IMR-90 (cell line): ENCODE measurements at regions not wholly inside any gene's neighbourhood (a gene's known extent, or its start where the extent isn't known, plus 50 kb on each side); places are given as distances from the start of the nearest gene placed in this dataset.

Experiments
- ATAC-seq: fragments of 200-7000 bp; cut with Tn5 transposase; 2 replicates; pipeline ENCODE4 v1.9.1; 2020; ENCODE audit warnings: low read depth, mild to moderate bottlenecking, moderate library complexity
- BruUV-seq: library from RNA; stranded (reverse); fragments of 400-500 nt; replicated peaks from 2 replicates; lab custom pipeline; 2021; lab: Mats Ljungman, UMichigan
- CTCF ChIA-PET: fragments of 300-600 bp; formaldehyde crosslinking; extraction: SDS; loops from one replicate; lab custom pipeline; 2021; ENCODE audit warnings: antibody characterized with exemption; lab: Yijun Ruan, JAX
- POLR2A ChIA-PET: fragments of 300-600 bp; sonication (Branson Sonifier 250); formaldehyde crosslinking; loops from one replicate; lab custom pipeline; 2022; ENCODE audit warnings: antibody characterized with exemption; ENCODE audit not compliant: unreplicated experiment; lab: Charles Lee
- DNase-seq: peaks from one replicate; pipeline ENCODE4 v3.0.0; 2013
- H2AFZ ChIP-seq: replicated peaks from 2 replicates; pipeline ENCODE3; 2013; ENCODE audit warnings: low read length, mild to moderate bottlenecking; ENCODE audit not compliant: poor library complexity
- H2AK5ac ChIP-seq: 2 replicates; pipeline ENCODE4 v1.6.1; 2013; ENCODE audit warnings: low read depth, low read length, inconsistent platforms
- H2AK9ac ChIP-seq: replicated peaks from 2 replicates; pipeline ENCODE3; 2013; ENCODE audit warnings: mild to moderate bottlenecking, low read depth, low read length, moderate library complexity; ENCODE audit not compliant: poor library complexity
- H2BK120ac ChIP-seq: 2 replicates; pipeline ENCODE4 v1.6.1; 2013; ENCODE audit warnings: low read depth, low read length, inconsistent platforms
- H2BK15ac ChIP-seq: 3 replicates; pipeline ENCODE4 v1.6.1; 2013; ENCODE audit warnings: low read depth, low read length, inconsistent platforms
- H2BK20ac ChIP-seq: 2 replicates; pipeline ENCODE4 v1.6.1; 2013; ENCODE audit warnings: low read depth, mild to moderate bottlenecking, inconsistent platforms, low read length, moderate library complexity
- H2BK5ac ChIP-seq: 2 replicates; pipeline ENCODE4 v1.6.1; 2013; ENCODE audit warnings: mild to moderate bottlenecking, low read depth, low read length, inconsistent platforms; ENCODE audit not compliant: poor library complexity, severe bottlenecking
- H3K14ac ChIP-seq: replicated peaks from 2 replicates; pipeline ENCODE4 v1.6.1; 2013; ENCODE audit warnings: low read depth, low read length, inconsistent platforms
- H3K18ac ChIP-seq: 2 replicates; pipeline ENCODE4 v1.6.1; 2013; ENCODE audit warnings: low read depth, low read length, control low read depth
- H3K23ac ChIP-seq: 2 replicates; pipeline ENCODE4 v1.6.1; 2013; ENCODE audit warnings: low read depth, low read length, inconsistent platforms
- H3K27ac ChIP-seq: 2 replicates; pipeline ENCODE4 v1.5.1; 2013; ENCODE audit warnings: mild to moderate bottlenecking, control low read depth, low read length; ENCODE audit not compliant: insufficient read depth
- H3K27me3 ChIP-seq: 2 replicates; pipeline ENCODE4 v1.6.1; 2013; ENCODE audit warnings: low read length; ENCODE audit not compliant: control insufficient read depth, insufficient read depth
- H3K36me3 ChIP-seq: 2 replicates; pipeline ENCODE4 v1.6.1; 2013; ENCODE audit warnings: low read length, mixed read lengths; ENCODE audit not compliant: control insufficient read depth, insufficient read depth
- H3K4ac ChIP-seq: 2 replicates; pipeline ENCODE4 v1.6.1; 2013; ENCODE audit warnings: low read depth, low read length, inconsistent platforms
- H3K4me1 ChIP-seq: 2 replicates; pipeline ENCODE4 v1.6.1; 2013; ENCODE audit warnings: low read length, mixed read lengths; ENCODE audit not compliant: control insufficient read depth, insufficient read depth
- H3K4me2 ChIP-seq: 2 replicates; pipeline ENCODE4 v1.6.1; 2013; ENCODE audit warnings: low read depth, mild to moderate bottlenecking, control low read depth, low read length, moderate library complexity
- H3K4me3 ChIP-seq: 2 replicates; pipeline ENCODE4 v1.5.1; 2013; ENCODE audit warnings: low read depth, mild to moderate bottlenecking, control low read depth, low read length, moderate library complexity; ENCODE audit not compliant: insufficient read depth
- H3K56ac ChIP-seq: 2 replicates; pipeline ENCODE4 v1.6.1; 2013; ENCODE audit warnings: low read length, inconsistent platforms; ENCODE audit not compliant: insufficient read depth; ENCODE audit errors: extremely low read depth
- H3K79me1 ChIP-seq, 2 experiments: 2 replicates each; pipeline ENCODE4 v1.6.1; 2013; ENCODE audit warnings: low read length in 2 of 2, inconsistent platforms in 1 of 2, low read depth in 1 of 2
- H3K9ac ChIP-seq: 2 replicates; pipeline ENCODE4 v1.6.1; 2013; ENCODE audit warnings: low read depth, low read length, control low read depth
- H3K9me1 ChIP-seq: 2 replicates; pipeline ENCODE4 v1.6.1; 2013; ENCODE audit warnings: low read length, inconsistent platforms; ENCODE audit not compliant: insufficient read depth
- H3K9me3 ChIP-seq: 2 replicates; pipeline ENCODE4 v1.6.1; 2013; ENCODE audit warnings: low read length; ENCODE audit not compliant: control insufficient read depth, insufficient read depth
- H4K20me1 ChIP-seq: 2 replicates; pipeline ENCODE4 v1.6.1; 2013; ENCODE audit warnings: low read length, inconsistent platforms; ENCODE audit not compliant: insufficient read depth
- H4K5ac ChIP-seq: 2 replicates; pipeline ENCODE4 v1.6.1; 2013; ENCODE audit warnings: mild to moderate bottlenecking, low read depth, low read length, control low read depth
- H4K8ac ChIP-seq, 2 experiments: 2 replicates each; pipeline ENCODE4 v1.6.1; 2013; ENCODE audit warnings: low read depth in 2 of 2, low read length in 2 of 2, control low read depth in 1 of 2, inconsistent platforms in 1 of 2
- H4K91ac ChIP-seq: 2 replicates; pipeline ENCODE4 v1.6.1; 2013; ENCODE audit warnings: low read depth, low read length, inconsistent platforms; ENCODE audit not compliant: insufficient read depth
- CEBPB ChIP-seq: IDR thresholded peaks from 2 replicates; pipeline ENCODE4 v1.6.1; 2012; ENCODE audit warnings: low read depth, low read length, improper control_type of control experiment
- CHD1 ChIP-seq: IDR thresholded peaks from 2 replicates; pipeline ENCODE4 v1.6.1; 2012; ENCODE audit warnings: low read depth, low read length, improper control_type of control experiment
- CTCF ChIP-seq: conservative IDR thresholded peaks from 2 replicates; pipeline ENCODE4 v1.5.1; 2012; ENCODE audit warnings: mild to moderate bottlenecking, low read depth, low read length, improper control_type of control experiment
- MAFK ChIP-seq: IDR thresholded peaks from 2 replicates; pipeline ENCODE4 v1.6.1; 2012; ENCODE audit warnings: low read depth, low read length, improper control_type of control experiment
- MXI1 ChIP-seq: IDR thresholded peaks from 2 replicates; pipeline ENCODE4 v1.6.1; 2012; ENCODE audit warnings: low read depth, mild to moderate bottlenecking, low read length, moderate library complexity, borderline replicate concordance
- RAD21 ChIP-seq: IDR thresholded peaks from 2 replicates; pipeline ENCODE4 v1.6.1; 2012; ENCODE audit warnings: low read length, improper control_type of control experiment
- RCOR1 ChIP-seq: IDR thresholded peaks from 2 replicates; pipeline ENCODE4 v1.6.1; 2012; ENCODE audit warnings: mild to moderate bottlenecking, low read length, improper control_type of control experiment; ENCODE audit not compliant: insufficient replicate concordance
- RFX5 ChIP-seq: IDR thresholded peaks from 2 replicates; pipeline ENCODE4 v1.8.0; 2012; ENCODE audit warnings: low read depth, mild to moderate bottlenecking, low read length, moderate library complexity
- USF2 ChIP-seq: fragments of 150-350 bp; IDR thresholded peaks from 2 replicates; pipeline ENCODE4 v1.6.1; 2017; ENCODE audit warnings: mild to moderate bottlenecking, antibody characterized with exemption, low read length, low read depth
- WGBS, 2 experiments: methylation state at CpG; one replicate each; pipeline versions ENCODE4 v1.1.5 to v1.1.7; 2013; ENCODE audit warnings: missing lambda C conversion rate in 2 of 2; ENCODE audit not compliant: insufficient read length in 1 of 2; ENCODE audit errors: extremely low coverage in 2 of 2; 5-methylcytosine and 5-hydroxymethylcytosine counted together
- dilution Hi-C: fragments of 300-500 bp; cut with HindIII; formaldehyde crosslinking; loops from one replicate; pipeline ENCODE4 v1.14.3; 2018; ENCODE audit warnings: low sequenced_read_pairs; ENCODE audit not compliant: unreplicated experiment
- in situ Hi-C: fragments of 300-500 bp; cut with MboI; formaldehyde crosslinking; loops from 3 replicates; pipeline ENCODE4 v1.14.3; 2019; ENCODE audit warnings: low sequenced_read_pairs, inconsistent platforms, mixed read lengths
- intact Hi-C: fragments of 100-400 bp; cut with micrococcal nuclease; formaldehyde crosslinking; loops from 2 replicates; pipeline ENCODE4 v1.10.0; 2022
- TF ChIP-seq, protein P1 (sequence below): fragments of 150-350 bp; IDR thresholded peaks from 2 replicates; pipeline ENCODE4 v1.6.1; 2016; ENCODE audit warnings: low read depth, mild to moderate bottlenecking, low read length, moderate library complexity, borderline replicate concordance

GRCh38 chr18:78643981-78644380 is 335.6 kb upstream of the SALL3 start:
- DNase-seq (no peak), ATAC-seq (no peak)
- Histone ChIP-seq H3K9me1 (no peaks in the 10 kb centered on the region), H3K9me3 (peaks cover 56% of the 10 kb centered on the region), H4K5ac (no peak overlapping the region), H3K56ac (no peak overlapping the region), H3K18ac (no peak overlapping the region), H2BK20ac (no peak overlapping the region), H3K9ac (no peak overlapping the region), H3K14ac (no peak overlapping the region), H3K4ac (no peak overlapping the region), H4K20me1 (no peaks in the 10 kb centered on the region), H2BK5ac (no peak overlapping the region), H4K8ac (no peak overlapping the region), H3K27me3 (no peaks in the 10 kb centered on the region), H2BK15ac (no peak overlapping the region), H3K27ac (no peak overlapping the region), H3K4me3 (no peak overlapping the region), H2BK120ac (no peak overlapping the region), H4K91ac (no peak overlapping the region), H3K36me3 (no peaks in the 10 kb centered on the region), H3K4me2 (no peak overlapping the region), H2AK5ac (no peak overlapping the region), H3K79me1 (no peaks in the 10 kb centered on the region), H2AK9ac (no peak overlapping the region), H2AFZ (no peak overlapping the region), H3K4me1 (no peaks in the 10 kb centered on the region), H3K23ac (no peak overlapping the region)
- in situ Hi-C loops (no loop called here), intact Hi-C loops (no loop called here), dilution Hi-C loops (no loop called here)
- TF ChIP-seq, protein P1, sequence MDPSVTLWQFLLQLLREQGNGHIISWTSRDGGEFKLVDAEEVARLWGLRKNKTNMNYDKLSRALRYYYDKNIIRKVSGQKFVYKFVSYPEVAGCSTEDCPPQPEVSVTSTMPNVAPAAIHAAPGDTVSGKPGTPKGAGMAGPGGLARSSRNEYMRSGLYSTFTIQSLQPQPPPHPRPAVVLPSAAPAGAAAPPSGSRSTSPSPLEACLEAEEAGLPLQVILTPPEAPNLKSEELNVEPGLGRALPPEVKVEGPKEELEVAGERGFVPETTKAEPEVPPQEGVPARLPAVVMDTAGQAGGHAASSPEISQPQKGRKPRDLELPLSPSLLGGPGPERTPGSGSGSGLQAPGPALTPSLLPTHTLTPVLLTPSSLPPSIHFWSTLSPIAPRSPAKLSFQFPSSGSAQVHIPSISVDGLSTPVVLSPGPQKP = no peak
- TF ChIP-seq CHD1 (no peak), RFX5 (no peak), MXI1 (no peak), MAFK (no peak), RCOR1 (no peak), USF2 (no peak), CEBPB (no peak), RAD21 (no peak), CTCF (no peak)
- BruUV-seq = no TSS peak
- WGBS, 2 experiments = 85% methylated on average over 4 of the region's 14 CpGs; no CpG with 5 or more reads in 1 of the 2 experiments
- CTCF ChIA-PET = no interaction called here
- POLR2A ChIA-PET = no interaction called here
